ENCODE measurements at regions not wholly inside any gene's neighbourhood (a gene's known extent, or its start where the extent isn't known, plus 50 kb on each side); places are given as distances from the start of the nearest gene placed in this dataset.
"Not testable (repeated sequence)": the region's sequence is repeated elsewhere in the genome, so short reads cannot be mapped to it uniquely, and the experiment has no call there.

DNA sequence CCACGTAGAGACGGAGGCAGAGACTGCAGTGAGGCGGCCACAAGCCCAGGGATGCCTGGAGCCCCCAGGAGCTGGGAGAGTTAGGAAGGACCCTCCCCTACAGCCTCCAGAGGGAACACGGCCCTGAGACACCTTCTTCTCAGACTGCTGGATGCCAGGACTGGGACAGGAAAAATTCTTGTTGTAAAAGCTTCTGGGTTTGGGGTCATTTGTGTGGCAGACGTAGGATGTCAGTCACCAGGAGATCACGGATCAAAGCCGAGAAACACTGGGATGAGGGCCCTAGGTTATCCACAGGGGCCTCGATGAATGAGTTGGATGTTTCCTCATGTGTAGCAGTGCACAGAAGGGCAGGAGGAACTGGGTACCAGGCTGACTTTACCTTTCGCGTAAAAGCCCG, 163.7 kb downstream of the SHOX start:
- DNase-seq (ENCODE audit: low spot score), result no peak

DNA sequence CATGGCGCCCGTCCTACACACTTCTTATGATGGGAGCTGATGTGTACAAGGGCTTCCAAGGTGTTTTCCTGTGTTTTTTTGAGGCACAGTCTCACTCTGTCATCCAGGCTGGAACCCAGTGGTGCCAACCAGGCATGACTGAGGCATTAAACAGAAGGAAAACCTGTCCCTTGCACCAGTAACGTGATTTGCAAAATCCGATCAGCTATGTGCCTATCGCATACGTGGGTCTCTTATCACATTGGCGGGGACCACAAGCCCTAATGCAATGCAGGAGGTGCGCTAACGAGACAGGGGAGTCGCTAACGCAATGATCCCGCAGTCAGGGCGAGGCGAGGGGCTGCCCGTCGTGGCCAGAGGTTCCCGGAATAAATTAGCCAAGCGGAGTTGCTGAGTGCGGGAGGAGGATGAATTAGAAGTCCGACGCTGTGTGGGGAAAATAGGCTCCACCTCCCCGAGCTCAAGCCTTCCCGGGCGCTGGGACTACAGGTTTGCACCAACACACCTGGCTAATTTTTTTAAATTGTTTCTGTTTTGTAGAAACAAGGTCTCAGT, 162.7 kb downstream of the SHOX start:
- DNase-seq (ENCODE audit: low spot score), result no peak

DNA sequence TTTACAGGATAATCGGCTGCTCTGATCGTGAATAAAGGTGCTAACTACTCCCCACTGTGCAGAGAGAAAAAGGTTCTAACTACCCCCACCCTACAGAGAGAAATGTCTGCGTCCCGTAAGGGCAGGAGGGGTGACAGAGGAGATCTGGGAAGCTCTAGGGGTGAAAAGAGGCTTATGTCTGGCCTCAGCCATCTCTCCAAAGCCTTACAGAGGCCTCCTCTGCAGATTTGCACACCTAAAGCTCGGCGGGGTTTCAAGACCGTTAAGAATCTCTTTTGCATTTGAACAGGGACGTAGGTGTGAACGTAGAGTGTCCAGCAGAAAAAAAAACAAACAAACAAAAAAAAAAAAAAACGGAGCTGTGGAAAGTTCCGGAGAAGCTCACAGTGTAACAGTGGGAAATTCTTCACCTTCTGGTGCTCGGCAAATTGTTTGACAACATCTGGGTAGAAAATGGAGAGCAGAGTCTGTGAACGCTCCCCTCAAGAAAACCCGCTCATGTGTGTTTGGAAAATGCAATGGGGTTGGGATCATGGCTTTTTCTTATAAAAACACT, 161.0 kb downstream of the SHOX start:
- no peak for DNase-seq (ENCODE audit: low spot score)

DNA sequence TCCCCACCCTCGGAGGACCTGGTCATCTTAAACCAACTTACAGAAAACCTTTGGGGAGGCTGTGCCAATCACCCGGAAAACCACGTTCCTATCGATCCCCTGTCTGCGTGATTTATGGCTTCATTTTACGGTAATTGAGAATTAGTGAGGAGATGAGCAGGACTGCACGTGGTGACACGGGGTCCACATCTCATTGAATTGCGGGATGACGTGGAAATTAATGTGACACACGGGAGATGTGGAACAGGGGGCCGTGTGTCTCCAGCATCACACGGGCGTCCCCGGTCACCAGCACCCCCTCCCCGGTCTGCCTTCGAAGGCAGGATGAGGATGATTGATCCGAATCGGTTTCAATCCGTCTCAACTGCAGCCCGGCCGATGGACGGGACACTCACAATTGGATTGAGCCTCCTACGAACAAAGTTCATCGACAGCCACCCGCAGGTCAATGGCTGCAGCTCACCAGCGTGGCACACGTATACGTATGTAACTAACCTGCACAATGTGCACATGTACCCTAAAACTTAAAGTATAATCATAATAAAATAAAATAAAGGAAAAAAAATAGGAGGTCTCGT, 160.3 kb downstream of the SHOX start:
- no peak for DNase-seq (ENCODE audit: low spot score)

DNA sequence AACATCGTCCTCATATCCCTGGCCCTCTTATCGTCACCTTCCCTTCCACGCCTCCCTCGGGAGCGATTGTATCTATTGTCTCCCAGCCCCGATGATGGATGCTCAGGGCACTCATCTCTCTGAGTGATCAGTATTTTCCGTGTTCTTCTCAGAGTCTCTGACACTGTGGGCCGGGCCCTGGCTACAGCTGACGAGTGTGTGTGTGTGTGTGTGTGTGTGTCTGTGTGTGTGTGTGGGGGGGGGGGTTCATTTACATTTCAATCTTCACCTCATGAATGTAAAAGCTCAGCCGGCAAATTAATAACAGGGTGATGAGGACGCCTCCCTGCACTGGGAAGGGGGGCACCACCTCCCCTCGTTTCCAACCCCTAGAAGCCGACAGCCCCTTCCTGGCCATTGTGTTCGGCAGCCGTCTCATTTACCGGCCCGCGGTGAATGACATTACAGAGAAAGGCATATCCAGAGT, 159.5 kb downstream of the SHOX start:
- no peak for DNase-seq (ENCODE audit: low spot score)

DNA sequence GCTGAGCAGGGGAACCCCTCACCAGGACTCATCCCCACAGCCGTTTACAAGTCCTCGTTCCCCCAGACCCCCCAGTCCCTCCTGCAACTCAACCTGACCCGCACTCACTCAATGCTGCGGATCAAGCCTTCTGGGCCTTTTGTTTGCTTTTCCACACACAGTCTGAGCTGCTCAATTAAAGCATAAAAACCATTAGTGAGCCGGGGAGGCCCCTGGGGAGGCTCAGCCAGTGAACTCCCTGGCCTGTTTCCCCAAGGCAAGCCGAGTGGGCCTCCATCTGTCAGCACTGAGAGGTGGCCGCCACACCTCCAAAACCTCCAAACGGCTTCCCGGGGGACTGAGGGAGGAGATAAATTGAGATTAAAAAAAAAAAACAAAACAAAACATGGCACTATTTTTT, 158.5 kb downstream of the SHOX start:
- no peak for DNase-seq (ENCODE audit: low spot score)

DNA sequence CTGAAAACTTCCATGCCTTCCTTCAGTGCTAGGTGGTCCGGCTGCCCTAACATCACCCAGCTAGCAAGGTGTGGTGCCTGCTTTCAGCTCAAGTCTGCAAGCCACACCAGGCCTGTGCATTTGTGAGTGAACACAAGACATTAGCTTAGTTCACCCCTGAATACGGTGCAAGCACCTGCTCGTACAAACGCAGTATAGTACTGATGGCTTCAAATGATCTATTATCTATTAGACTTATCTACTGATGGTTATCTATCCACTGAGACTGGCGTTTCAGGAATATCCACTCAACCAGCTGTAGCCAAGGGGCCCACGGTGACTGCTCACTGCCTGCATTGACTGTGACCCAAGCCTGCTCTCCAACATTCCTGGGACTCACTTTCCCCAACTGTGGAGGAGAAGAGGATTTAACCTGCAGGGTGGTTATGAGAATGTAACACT, 155.9 kb downstream of the SHOX start:
- DNase-seq (ENCODE audit: low spot score), result no peak

DNA sequence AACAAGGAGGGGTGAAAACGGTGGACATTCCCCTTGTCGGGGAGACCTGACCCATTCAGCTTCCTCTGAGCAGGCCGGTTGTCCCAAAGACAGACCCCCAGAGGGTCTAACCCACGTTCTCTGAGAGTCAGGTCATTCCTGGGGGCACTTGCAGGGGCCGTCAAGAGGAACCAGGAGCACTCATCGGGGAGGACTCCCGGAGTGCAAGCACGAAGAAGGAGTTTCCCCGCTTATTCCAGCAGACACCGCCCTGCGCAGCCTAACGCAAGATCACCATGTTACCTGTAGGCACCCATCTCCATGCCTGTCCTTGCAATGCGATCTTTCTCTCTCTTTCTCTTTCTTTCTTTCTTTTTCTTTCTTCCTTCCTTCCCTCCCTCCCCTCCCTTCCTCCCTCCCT, 154.2 kb downstream of the SHOX start:
- DNase-seq (ENCODE audit: low spot score), result no peak

DNA sequence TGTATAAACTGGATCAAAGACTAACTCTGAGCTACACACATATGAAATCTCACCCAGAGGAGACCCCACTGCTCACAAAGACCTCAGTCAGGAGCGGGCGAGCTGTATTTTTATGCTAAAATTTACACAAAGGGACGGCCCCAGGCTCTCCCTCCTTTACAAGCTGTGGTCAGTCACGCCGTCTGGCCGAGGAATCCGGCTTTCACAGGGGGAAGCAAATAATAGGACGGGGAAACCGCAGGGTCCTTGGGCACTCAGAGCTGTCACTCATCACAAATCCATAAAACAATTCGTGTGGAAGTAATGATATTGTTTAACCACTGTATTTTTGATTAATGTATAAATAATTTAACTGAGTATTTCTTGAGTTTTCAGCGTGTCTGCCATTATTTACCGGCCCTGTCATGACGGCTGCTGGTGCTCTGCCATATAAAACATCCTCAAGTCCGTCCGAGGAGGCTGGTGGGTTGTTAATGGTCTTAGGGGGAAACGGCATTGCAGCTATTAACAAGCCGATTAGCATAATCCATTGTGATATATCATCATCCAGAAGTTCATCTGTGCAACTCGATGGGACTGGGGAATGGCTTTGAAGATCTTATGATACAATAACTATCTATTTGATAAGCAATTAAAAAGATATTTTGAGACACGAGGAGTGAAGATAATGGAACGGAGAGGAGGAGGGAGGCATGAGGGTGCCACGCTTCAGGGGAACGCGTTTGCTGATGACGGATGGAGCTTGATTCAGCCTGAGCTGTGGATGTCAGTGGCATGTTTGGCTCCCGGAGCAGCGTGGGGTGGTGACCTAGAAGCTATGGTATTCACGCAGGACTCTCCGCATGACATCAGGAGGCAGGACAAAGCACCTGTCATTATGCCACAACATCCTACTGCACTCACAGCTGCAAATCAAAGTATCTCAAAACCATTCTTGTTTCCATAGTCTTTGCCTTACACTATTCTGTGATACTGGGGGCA, 150.9 kb downstream of the SHOX start:
- DNase-seq (ENCODE audit: low spot score), result no peak

DNA sequence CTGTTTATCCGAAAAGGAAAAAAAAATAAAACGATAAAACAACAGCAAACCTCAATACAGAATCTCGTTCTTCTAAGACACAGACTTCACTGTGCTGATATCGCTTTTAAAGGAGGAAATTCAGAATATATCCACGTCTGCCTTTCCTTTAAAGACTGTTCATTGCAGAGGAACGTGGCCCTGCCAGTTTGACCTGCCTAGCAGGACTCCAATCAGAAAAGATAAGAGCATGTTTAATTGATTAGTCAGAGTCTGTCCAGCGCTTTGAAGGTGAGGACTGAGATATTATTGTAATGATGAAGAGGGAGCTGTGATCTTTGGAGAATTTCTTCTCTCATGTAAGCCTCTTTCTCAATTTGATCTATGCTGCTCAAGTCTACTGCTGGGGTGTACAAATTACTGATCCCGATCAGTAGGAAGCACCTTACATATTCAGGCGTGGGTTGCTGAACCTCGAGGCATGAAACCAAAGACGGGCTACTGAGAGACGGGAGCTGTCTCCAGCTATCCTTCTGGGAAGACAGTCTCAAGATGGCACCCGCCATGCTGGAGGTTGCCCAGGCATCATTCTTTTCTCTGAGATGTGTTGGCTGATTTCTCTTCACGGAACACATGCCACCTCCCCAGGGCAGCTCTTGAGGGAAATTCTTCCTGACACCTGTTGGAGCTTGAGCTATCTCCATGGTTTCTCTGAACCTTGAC, 146.1 kb downstream of the SHOX start:
- DNase-seq (ENCODE audit: low spot score), result no peak

DNA sequence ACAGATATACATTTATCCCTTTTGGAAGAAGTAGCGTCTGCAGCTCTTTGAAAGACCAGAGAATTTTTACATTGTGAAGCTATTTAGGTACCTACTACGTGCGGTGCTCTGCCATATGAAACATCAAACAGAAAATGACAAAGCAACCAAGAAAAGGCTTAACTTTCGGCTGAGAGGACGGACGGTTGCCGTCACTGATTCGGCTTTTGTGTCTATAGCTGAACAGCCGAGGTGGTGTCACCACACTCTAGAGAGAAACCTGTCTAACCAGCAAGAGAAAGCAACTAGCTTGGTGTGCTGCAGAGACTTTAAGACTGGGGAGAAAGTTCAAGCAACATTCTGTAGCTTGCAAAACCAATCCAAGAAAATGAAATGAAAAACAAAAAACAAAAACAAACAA, 145.5 kb downstream of the SHOX start:
- no peak for DNase-seq (ENCODE audit: low spot score)

DNA sequence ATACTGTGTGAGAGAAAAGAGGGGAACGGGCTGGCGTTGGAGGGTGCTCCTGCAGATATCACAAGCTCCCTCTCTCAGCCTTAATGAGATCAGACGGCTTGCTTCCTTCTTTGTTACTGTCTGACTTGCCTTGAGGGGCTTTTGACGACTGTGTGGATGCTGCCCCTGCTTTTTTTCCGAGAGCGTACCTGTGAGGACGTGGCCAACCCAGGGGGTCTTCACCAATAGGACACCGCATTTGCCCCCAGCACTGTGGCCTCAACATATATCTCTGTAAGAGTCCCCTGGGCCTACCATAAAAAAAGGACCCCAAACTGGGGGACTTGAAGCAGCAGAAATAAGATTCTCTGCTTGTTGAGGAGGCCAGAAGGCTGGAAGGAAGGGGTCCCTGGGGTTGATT, 143.9 kb downstream of the SHOX start:
- DNase-seq (ENCODE audit: low spot score), result no peak

DNA sequence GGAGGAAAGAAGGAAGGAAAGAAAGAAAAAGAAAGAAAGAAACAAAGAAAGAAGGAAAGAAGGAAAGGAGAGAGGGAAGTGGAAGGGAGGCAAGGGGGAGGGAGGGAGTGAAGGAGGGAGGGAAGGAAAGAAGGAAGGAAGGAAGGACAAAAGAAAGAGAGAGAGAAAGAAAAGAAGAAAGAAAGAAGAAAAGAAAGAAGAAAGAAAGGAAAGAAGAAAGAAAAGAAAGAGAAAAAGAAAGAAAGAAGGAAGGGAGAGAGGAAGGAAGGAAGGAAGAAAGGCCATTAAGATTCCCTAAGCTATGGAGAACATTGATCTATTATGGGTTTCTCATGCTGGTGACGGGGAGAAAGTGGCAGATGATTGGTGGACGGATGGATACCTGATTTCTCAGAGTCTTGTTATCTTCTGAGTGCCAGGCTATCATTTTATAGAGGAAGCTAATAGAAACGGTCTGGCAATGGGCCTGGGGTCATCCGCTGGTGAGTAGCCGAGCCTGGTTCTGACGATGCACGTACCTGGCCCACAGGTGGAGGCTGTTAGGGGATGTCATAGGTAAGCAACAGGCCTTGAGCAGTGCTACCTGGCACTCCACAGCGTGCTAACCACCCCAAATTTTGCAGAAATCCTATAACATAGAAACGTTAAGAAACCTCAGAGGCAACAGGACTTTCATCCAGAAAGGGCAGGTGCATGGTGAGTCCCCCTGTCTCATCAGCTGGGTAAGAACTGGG, 142.9 kb downstream of the SHOX start:
- DNase-seq (ENCODE audit: low spot score), result no peak

DNA sequence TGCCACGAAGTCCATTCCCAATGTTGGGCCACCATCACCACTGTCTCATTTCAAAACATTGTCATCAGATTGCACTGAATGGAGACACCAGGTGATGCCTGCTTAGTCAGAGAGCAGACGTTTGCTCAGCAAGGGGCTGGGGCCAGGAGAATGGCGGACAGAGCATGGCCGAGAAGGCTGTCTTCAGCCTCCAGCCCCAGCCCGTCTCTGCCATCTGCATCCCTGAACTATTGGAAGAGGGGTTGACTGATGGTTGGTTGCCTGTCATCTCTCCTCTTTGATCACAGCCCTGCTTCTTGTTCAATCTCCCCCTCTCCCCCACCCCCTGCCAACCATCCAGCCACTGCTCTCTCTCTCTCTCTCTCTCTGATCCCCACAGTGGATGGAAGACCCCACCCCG, 140.9 kb downstream of the SHOX start:
- no peak for DNase-seq (ENCODE audit: low spot score)

DNA sequence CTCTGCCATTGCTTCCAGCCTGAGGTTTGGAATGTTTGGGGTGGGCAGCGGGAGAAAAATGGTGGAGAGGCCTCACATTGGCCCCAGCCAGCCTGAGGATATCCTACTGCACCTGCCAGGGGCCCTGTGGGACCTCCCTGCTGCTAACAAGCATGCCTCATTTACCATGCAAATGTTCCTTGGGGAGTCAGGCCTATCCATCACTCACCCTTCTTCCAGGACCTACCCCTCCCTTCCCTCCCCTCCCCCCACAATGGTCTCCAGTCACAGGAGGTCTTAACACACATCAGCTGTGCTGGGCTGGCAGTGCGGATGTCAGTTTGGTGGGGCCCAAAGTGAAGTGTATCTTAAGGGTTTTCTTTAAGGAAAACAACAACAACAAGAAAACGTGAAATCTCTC, 139.2 kb downstream of the SHOX start:
- DNase-seq (ENCODE audit: low spot score), result no peak

DNA sequence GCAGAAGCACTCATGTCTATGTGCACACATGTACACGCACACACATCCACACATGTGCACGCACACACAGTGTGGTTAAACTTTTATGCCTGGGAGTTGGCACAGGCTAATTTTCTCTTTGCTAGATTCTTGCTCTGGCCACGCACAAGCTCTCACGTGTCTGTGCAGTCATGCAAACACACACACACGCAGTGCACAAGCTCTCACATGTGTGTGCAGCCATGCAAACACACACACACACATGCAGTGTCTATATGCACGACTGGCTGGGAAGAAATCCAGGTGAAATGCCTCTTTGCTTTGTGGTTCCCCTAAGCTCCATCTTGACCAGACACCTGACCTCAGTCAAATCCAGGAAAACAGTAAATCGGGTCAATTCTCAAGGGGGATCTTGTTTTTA, 138.0 kb downstream of the SHOX start:
- no peak for DNase-seq (ENCODE audit: low spot score)

DNA sequence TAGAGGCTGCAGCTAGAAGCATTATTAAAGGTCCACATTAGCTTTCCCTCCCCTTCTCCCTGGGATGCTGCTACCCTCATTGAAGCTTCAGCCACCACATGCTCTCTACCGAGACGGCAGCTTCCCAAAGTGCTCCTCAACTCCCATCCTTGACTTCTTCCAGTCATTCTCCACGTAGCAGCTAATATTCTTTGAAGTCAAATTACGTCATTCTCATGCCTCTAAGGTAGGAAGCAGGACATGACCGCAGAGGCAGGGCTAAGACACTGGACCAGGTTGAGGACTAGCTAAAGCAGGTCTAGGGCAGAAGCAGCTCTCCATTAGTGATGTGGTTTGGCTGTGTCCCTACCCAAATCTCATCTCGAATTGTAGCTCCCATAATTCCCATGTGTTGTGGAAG, 128.3 kb downstream of the SHOX start:
- DNase-seq (ENCODE audit: low spot score), result no peak

DNA sequence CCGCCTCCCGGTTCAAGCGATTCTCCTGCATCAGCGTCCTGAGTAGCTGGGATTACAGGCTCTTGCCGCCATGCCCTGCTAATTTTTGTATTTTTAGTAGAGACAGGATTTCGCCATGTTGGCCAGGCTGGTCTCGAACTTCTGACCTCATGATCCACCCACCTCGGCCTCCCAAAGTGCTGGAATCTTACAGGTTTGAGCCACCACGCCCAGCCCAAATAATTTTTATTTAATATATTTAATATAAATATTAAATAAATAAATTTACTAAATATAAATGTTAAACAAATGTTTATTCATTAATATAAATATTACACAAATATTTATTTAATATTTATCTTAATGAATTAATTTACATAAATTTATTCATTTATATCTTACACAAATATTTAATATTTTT, 120.2 kb downstream of the SHOX start:
- no peak for DNase-seq (ENCODE audit: low spot score)

DNA sequence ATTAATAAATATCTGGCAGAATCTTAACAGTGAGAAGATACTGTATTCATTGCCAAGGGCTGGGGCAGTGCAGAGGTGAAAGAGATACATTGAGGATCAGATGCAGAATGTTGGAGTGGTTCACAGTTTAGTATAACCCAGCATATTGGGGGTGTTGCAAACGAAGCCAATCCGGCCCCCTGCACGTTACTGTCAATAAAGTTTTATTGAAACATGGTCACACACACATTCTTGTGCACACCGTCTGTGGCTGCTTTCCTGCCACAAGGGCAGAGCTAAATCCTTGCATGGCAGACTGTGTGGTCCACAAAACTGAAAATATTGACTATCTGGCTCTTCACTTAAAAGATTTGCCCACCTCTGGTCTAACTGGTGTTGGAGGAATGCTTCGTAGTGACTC, 119.7 kb downstream of the SHOX start:
- no peak for DNase-seq (ENCODE audit: low spot score)

DNA sequence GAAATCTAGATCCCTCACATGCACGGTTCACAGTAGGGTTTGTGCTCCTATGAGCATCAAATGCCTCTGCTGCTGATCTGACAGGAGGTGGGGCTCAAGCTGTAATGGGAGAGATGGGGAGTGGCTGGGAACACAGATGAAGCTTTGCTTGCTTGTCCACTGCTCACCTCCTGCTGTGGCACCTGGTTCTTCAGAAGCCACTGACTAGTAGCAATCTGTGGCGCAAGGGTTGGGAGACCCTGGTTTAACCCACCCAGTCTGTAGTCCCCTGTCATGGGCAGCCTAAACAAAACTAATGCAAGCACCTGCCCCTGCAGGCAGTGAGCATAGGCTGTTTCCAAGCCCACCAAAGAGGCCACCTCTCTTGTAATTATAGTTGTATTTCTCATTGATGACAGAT, 116.6 kb downstream of the SHOX start:
- no peak for DNase-seq (ENCODE audit: low spot score)

DNA sequence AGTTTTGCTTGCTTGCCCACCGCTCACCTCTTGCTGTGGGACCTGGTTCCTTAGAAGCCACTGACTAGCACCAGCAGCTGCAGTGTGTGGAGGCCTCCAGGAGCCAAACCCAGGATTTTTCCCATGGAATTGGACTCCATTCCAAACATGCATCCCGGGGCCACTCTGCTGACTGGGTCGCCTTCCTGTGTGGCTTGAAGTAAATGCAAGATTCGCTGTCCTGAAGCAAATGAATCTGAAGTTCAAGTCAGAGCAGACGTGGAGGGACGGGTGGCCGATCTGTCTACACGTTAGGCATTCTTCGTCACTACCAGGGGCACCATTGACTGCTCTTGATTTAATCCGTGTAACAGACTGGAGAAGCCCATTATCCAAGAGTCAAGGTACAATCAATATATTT, 109.0 kb downstream of the SHOX start:
- DNase-seq (ENCODE audit: low spot score), result no peak

DNA sequence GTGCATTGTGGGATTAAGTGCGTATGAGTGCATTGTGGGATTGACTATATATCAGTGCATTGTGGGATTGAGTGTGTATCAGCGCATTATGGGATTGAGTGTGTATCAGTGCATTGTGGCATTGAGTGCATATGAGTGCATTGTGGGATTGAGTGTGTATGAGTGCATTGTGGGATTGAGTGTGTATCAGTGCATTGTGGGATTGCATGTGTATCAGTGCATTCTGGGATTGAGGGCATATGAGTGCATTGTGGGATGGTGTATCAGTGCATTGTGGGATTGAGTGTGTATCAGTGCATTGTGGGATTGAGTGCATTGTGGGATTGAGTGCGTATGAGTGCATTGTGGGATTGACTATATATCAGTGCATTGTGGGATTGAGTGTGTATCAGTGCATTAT, 106.4 kb downstream of the SHOX start:
- not testable (repeated sequence) for DNase-seq (ENCODE audit: low spot score)

Measured in AG20443 (cell line).